Small intestine (tissue), 7 donors: ENCODE measurements at regions not wholly inside any gene's neighbourhood (a gene's known extent, or its start where the extent isn't known, plus 50 kb on each side); places are given as distances from the start of the nearest gene placed in this dataset.

Source experiments
- DNase-seq, 2 donors: peaks; one replicate each; pipeline versions ENCODE4 v3.0.0 to v3.0.0-alpha.2; 2013
- FAIRE-seq: peaks from 2 replicates; lab custom pipeline; 2012; peaks lifted over from hg19 to GRCh38; lab: Jason Lieb, UNC
- H3K27ac ChIP-seq, 3 donors: one replicate each; pipeline ENCODE4 v1.5.1; 2013; ENCODE audit warnings: low read length in 2 of 3, mild to moderate bottlenecking in 2 of 3, control low read depth in 1 of 3, inconsistent platforms in 1 of 3, low read depth in 1 of 3, moderate library complexity in 1 of 3
- H3K27me3 ChIP-seq, 3 donors: one replicate each; pipeline ENCODE4 v1.6.1; 2013; ENCODE audit warnings: low read length in 3 of 3, inconsistent platforms in 1 of 3; ENCODE audit not compliant: control insufficient read depth in 3 of 3, insufficient read depth in 3 of 3
- H3K36me3 ChIP-seq, 3 donors: one replicate each; pipeline ENCODE4 v1.6.1; 2013; ENCODE audit warnings: low read length in 3 of 3, inconsistent platforms in 1 of 3, low read depth in 1 of 3, mild to moderate bottlenecking in 1 of 3, moderate library complexity in 1 of 3; ENCODE audit not compliant: control insufficient read depth in 3 of 3, insufficient read depth in 2 of 3
- H3K4me1 ChIP-seq, 3 donors: one replicate each; pipeline ENCODE4 v1.6.1; 2013; ENCODE audit warnings: low read length in 2 of 3, inconsistent platforms in 1 of 3, low read depth in 1 of 3, mild to moderate bottlenecking in 1 of 3, moderate library complexity in 1 of 3; ENCODE audit not compliant: control insufficient read depth in 3 of 3, insufficient read depth in 2 of 3
- H3K4me3 ChIP-seq, 3 donors: one replicate each; pipeline ENCODE4 v1.5.1; 2013; ENCODE audit warnings: low read length in 3 of 3, control low read depth in 1 of 3, inconsistent platforms in 1 of 3, low read depth in 1 of 3, mild to moderate bottlenecking in 1 of 3, moderate library complexity in 1 of 3
- H3K9me3 ChIP-seq, 2 donors: one replicate each; pipeline ENCODE4 v1.6.1; 2013; ENCODE audit warnings: low read depth in 1 of 2, low read length in 1 of 2; ENCODE audit not compliant: control insufficient read depth in 2 of 2, insufficient read depth in 1 of 2
- WGBS, 3 donors: extraction: QIAGEN DNeasy Blood & Tissue Kit; methylation state at CpG; one replicate each; pipeline ENCODE4 v1.1.7; 2013; 5-methylcytosine and 5-hydroxymethylcytosine counted together
- donor health status: healthy with polysubstance abuse.
- donor health status: control.
- donor health status: control.
- donor health status: Bipolar disorder and iron deficiency.
- donor health status: healthy.

DNA sequence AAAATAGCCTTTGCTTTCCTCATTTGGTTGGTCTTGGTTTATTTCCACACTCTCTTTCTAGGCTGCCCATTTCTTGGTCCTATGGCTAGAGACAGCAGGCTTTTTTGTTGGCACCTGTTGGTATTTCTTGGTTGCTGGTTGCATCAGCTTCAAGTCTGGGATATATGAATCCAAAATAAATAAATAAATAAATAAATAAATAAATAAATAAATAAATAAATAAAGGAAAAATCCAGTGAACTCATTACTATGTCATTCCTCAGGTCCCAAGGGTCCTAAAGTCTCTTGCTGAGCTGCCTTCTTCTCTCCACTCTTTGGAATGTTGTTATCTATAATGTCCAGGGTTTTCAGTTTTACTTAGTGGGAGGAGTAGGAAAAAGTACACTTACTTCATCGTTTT, 165.9 kb upstream of the MEX3C start:
- Histone ChIP-seq H3K4me3 (no peak overlapping the region), H3K9me3 (no peaks in the 10 kb centered on the region), H3K27ac (no peak overlapping the region), H3K4me1 (peaks cover 0 to 10% (median 2%) of the 10 kb centered on the region in 3 donors), H3K36me3 (no peaks in the 10 kb centered on the region), H3K27me3 (no peaks in the 10 kb centered on the region)
- WGBS, 3 donors, result 63 to 70% (median 65%) methylated on average over 1 of the region's 1 CpG
- no peak for DNase-seq
- FAIRE-seq, result no peak

GRCh38 chr18:51370996-51371395, 173.5 kb upstream of the MEX3C start:
- no peaks in the 10 kb centered on the region for H3K27me3 ChIP-seq
- H3K4me3 ChIP-seq, result no peak overlapping the region
- no peak for FAIRE-seq
- no peak for DNase-seq
- no peaks in the 10 kb centered on the region for H3K36me3 ChIP-seq
- no peaks in the 10 kb centered on the region for H3K4me1 ChIP-seq
- WGBS, 3 donors, result 28 to 39% (median 36%) methylated on average over 3 of the region's 3 CpGs
- H3K27ac ChIP-seq, result no peak overlapping the region
- H3K9me3 ChIP-seq, result no peaks in the 10 kb centered on the region

GRCh38 chr18:51371929-51372328, 174.4 kb upstream of the MEX3C start:
- Histone ChIP-seq H3K9me3 (no peaks in the 10 kb centered on the region), H3K4me1 (no peaks in the 10 kb centered on the region), H3K36me3 (no peaks in the 10 kb centered on the region), H3K27me3 (no peaks in the 10 kb centered on the region), H3K27ac (no peak overlapping the region), H3K4me3 (no peak overlapping the region)
- no peak for FAIRE-seq
- DNase-seq, result peak; percentile 7 to 46
- 22 to 62% (median 39%) methylated on average over 1 of the region's 1 CpG for WGBS, 3 donors

DNA sequence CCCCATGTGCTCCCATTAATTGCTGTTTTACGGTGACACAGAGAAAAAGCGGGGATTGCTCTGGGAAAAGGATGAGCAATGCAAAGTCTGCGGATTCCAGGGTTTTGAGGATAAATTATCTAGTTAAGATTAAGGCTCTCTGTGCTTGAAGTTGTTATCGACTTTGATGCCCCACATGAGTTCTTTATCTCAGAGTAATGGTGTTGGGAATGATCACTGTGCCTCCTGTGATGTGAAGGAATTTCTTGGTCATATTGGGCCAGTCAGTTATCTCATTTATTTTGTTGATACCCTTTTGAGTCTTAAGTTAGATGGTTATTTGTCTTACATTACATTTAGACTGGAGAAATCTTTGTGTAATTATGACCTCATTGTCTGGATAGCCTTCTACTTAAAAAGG, 184.6 kb upstream of the MEX3C start:
- no peak for FAIRE-seq
- no peaks in the 10 kb centered on the region for H3K36me3 ChIP-seq
- H3K27ac ChIP-seq, result no peak overlapping the region
- H3K4me3 ChIP-seq, result no peak overlapping the region
- no peaks in the 10 kb centered on the region for H3K4me1 ChIP-seq
- DNase-seq, result no peak
- 83 to 88% (median 87%) methylated on average over 4 of the region's 4 CpGs for WGBS, 3 donors
- H3K9me3 ChIP-seq, result no peaks in the 10 kb centered on the region
- H3K27me3 ChIP-seq, result no peaks in the 10 kb centered on the region

DNA sequence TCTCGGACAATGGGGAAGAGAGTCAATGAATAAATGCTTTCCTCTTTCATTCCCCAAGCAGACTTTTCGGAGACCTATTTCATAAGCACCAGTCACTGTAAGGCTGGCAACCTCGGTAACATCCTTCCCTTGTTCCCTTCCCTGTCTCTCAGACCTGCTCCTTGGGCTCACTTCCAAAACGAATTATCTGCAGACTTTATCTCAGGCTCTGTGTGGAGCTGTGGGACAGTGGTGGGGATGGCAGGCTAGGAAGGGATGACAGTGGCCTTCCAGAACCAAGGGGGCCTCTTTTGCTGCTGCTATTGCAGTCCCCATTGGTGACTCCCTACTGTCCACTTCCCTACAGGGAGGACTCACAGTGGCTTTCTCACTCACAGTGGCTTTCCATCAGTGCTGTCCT, 185.6 kb upstream of the MEX3C start:
- H3K4me1 ChIP-seq, result no peaks in the 10 kb centered on the region

GRCh38 chr18:51383711-51384110, 186.2 kb upstream of the MEX3C start:
- Histone ChIP-seq H3K4me3 (no peak overlapping the region), H3K27ac (no peak overlapping the region), H3K4me1 (no peaks in the 10 kb centered on the region), H3K36me3 (no peaks in the 10 kb centered on the region), H3K9me3 (no peaks in the 10 kb centered on the region), H3K27me3 (no peaks in the 10 kb centered on the region)
- FAIRE-seq (no peak), DNase-seq (no peak)
- 24 to 66% (median 32%) methylated on average over 1 of the region's 1 CpG for WGBS, 3 donors

More for the DNA sequence above, 185.6 kb upstream of the MEX3C start:
- 61 to 76% (median 62%) methylated on average over 4 of the region's 4 CpGs for WGBS, 3 donors
- Histone ChIP-seq H3K27me3 (no peaks in the 10 kb centered on the region), H3K36me3 (no peaks in the 10 kb centered on the region), H3K27ac (no peak overlapping the region), H3K4me3 (no peak overlapping the region), H3K9me3 (no peaks in the 10 kb centered on the region)
- DNase-seq (no peak), FAIRE-seq (no peak)

DNA sequence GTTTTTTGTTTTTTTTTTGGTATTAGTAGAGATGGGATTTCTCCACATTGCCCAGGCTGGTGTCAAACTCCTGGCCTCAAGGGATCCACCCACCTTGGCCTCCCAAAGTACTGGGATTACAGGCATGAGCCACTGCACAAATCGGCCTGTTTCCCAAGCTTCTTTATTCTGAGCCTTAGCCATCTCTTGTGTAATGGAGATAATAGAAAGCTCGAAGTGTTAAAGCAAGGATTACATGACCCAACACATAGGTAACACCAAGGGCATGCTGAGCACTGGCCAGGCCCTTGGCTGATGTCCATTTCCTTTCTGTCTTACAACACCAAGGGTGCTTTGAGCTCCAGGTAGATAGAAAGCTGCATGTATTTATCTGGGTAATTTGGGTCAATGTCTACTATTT, 187.8 kb upstream of the MEX3C start:
- Histone ChIP-seq H3K4me1 (no peaks in the 10 kb centered on the region), H3K36me3 (no peaks in the 10 kb centered on the region), H3K4me3 (no peak overlapping the region), H3K27me3 (no peaks in the 10 kb centered on the region), H3K27ac (no peak overlapping the region), H3K9me3 (no peaks in the 10 kb centered on the region)
- FAIRE-seq, result no peak
- WGBS, 3 donors, result 65 to 83% (median 71%) methylated on average over 2 of the region's 2 CpGs
- DNase-seq, result no peak

- FAIRE-seq (no peak), DNase-seq (no peak)
- Histone ChIP-seq H3K36me3 (no peaks in the 10 kb centered on the region), H3K4me3 (no peak overlapping the region), H3K27me3 (peaks cover 0 to 1% (median 0%) of the 10 kb centered on the region in 3 donors), H3K27ac (no peak overlapping the region), H3K4me1 (no peaks in the 10 kb centered on the region), H3K9me3 (no peaks in the 10 kb centered on the region)
- WGBS, 3 donors, result 57 to 77% (median 76%) methylated on average over 3 of the region's 3 CpGs
These were observed 193.2 kb upstream of the MEX3C start for GRCh38 chr18:51390702-51391101.

DNA sequence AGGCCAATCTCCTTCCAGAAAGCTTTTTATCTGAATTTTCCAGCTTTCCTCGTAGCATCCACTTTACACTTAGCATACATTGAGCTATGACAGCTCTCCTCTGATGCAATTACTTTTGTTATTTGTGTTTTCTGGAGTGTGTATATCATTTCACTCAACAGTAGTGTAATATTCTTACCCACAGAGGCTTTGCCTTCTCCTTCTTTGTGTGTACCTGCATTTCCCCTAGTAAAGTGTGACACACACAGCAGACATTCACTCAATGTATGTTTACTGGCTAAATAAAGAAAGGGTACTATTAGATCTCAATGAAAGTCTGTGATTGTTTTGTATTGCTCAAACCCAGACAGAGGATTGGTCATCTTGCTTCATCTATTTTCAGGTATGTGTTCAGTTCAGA, 193.7 kb upstream of the MEX3C start:
- Histone ChIP-seq H3K36me3 (no peaks in the 10 kb centered on the region), H3K4me1 (no peaks in the 10 kb centered on the region), H3K9me3 (no peaks in the 10 kb centered on the region), H3K27ac (no peak overlapping the region), H3K27me3 (peaks cover 0 to 1% (median 0%) of the 10 kb centered on the region in 3 donors), H3K4me3 (no peak overlapping the region)
- FAIRE-seq (no peak), DNase-seq (no peak)
- 60 to 77% (median 66%) methylated on average over 1 of the region's 1 CpG for WGBS, 3 donors
